NB4 (cell line): ENCODE measurements at regions not wholly inside any gene's neighbourhood (a gene's known extent, or its start where the extent isn't known, plus 50 kb on each side); places are given as distances from the start of the nearest gene placed in this dataset.

ENCODE experiments used
- CTCF ChIP-seq: IDR thresholded peaks from one replicate; pipeline ENCODE4 v1.5.1; 2012; ENCODE audit warnings: low read depth, low read length
- POLR2A ChIP-seq: IDR thresholded peaks from 2 replicates; pipeline ENCODE4 v1.6.1; 2011; ENCODE audit warnings: mild to moderate bottlenecking; ENCODE audit not compliant: insufficient read length; ENCODE audit errors: extremely low read depth

- TF ChIP-seq POLR2A (no peak), CTCF (no peak)
These were observed 60.5 kb upstream of the EXOC2 start for GRCh38 chr6:753486-753885.
